Osteocyte (in vitro differentiated cells): ENCODE measurements at regions not wholly inside any gene's neighbourhood (a gene's known extent, or its start where the extent isn't known, plus 50 kb on each side); places are given as distances from the start of the nearest gene placed in this dataset.

Experiments used
- DNase-seq: peaks from one replicate; pipeline ENCODE4 v3.0.0; 2021; ENCODE audit warnings: mixed read lengths; ENCODE audit not compliant: unreplicated experiment; ENCODE audit errors: extremely low spot score
- H3K27ac Mint-ChIP-seq: one replicate; pipeline ENCODE4 v1.8.0; 2021; ENCODE audit warnings: mild to moderate bottlenecking, mixed read lengths; ENCODE audit not compliant: unreplicated experiment
- H3K27me3 Mint-ChIP-seq: one replicate; pipeline ENCODE4 v1.8.0; 2021; ENCODE audit warnings: mixed read lengths; ENCODE audit not compliant: unreplicated experiment
- H3K36me3 Mint-ChIP-seq: one replicate; pipeline ENCODE4 v1.8.0; 2021; ENCODE audit warnings: mixed read lengths; ENCODE audit not compliant: unreplicated experiment
- H3K4me1 Mint-ChIP-seq: one replicate; pipeline ENCODE4 v1.8.0; 2021; ENCODE audit warnings: mixed read lengths; ENCODE audit not compliant: unreplicated experiment
- H3K4me3 Mint-ChIP-seq: one replicate; pipeline ENCODE4 v1.8.0; 2021; ENCODE audit warnings: mild to moderate bottlenecking, moderate library complexity, mixed read lengths; ENCODE audit not compliant: unreplicated experiment
- H3K9me3 Mint-ChIP-seq: one replicate; pipeline ENCODE4 v1.8.0; 2021; ENCODE audit warnings: mixed read lengths; ENCODE audit not compliant: unreplicated experiment
- CTCF ChIP-seq: fragments of 200-600 bp; sonication (generic); IDR thresholded peaks from 2 replicates; pipeline ENCODE4 v1.5.0; 2021; ENCODE audit warnings: antibody characterized with exemption, mild to moderate bottlenecking, moderate library complexity

- Mint-ChIP-seq H3K36me3 (no peaks in the 10 kb centered on the region), H3K9me3 (peaks cover 12% of the 10 kb centered on the region), H3K27me3 (peaks cover 3% of the 10 kb centered on the region), H3K27ac (no peak overlapping the region), H3K4me3 (no peak overlapping the region), H3K4me1 (no peaks in the 10 kb centered on the region)
- no peak for DNase-seq
- no peak for TF ChIP-seq CTCF
These were observed 402.4 kb upstream of the ZP4 start for GRCh38 chr1:238293075-238293474.

GRCh38 chr1:238281418-238281817, 390.7 kb upstream of the ZP4 start:
- Mint-ChIP-seq H3K36me3 (peaks cover 8% of the 10 kb centered on the region), H3K27ac (no peak overlapping the region), H3K9me3 (peaks cover 23% of the 10 kb centered on the region), H3K4me1 (peaks cover 7% of the 10 kb centered on the region), H3K27me3 (no peaks in the 10 kb centered on the region), H3K4me3 (no peak overlapping the region)
- DNase-seq = no peak
- no peak for TF ChIP-seq CTCF

DNA sequence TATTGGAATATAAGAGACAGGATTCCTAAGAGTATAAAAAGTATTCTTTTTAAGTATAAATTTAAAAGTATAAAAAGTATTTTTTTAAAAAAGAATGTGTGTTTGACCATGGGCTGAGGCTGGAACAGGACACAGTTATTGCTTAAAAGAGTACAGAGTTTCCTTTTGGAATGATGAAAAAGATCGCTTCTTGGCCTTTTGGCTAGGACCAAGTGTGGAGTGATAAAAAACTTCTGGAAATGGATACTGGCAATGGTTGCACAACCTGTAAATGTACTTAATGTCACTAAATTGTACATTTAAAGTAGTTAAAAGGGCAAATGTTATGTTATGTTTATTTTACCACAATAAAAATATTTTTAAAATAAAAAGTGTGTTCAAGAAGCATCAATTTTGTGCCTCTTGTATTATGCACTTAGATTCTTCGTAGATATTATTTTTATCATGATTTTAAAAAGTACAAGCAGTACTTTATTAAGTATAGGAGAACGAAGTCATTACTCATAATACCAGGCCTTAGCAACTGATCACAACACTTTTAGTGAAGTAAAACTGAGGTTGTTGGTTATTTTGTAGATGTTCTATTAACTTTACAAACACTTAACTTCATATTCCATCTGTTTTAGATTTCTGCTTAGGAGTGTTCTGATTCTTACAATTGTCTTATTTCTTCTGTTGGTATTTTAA, 389.1 kb upstream of the ZP4 start:
- no peak for DNase-seq
- peaks cover 10% of the 10 kb centered on the region for H3K36me3 Mint-ChIP-seq
- no peaks in the 10 kb centered on the region for H3K27me3 Mint-ChIP-seq

GRCh38 chr1:238272145-238272544, 381.4 kb upstream of the ZP4 start:
- Mint-ChIP-seq H3K4me1 (no peaks in the 10 kb centered on the region), H3K9me3 (peaks cover 28% of the 10 kb centered on the region), H3K27ac (no peak overlapping the region), H3K36me3 (peaks cover 2% of the 10 kb centered on the region), H3K4me3 (no peak overlapping the region), H3K27me3 (no peaks in the 10 kb centered on the region)
- no peak for TF ChIP-seq CTCF
- no peak for DNase-seq

More for the DNA sequence above, 389.1 kb upstream of the ZP4 start:
- Mint-ChIP-seq H3K9me3 (peaks cover 34% of the 10 kb centered on the region), H3K4me1 (peaks cover 7% of the 10 kb centered on the region), H3K27ac (no peak overlapping the region), H3K4me3 (no peak overlapping the region)
- TF ChIP-seq CTCF = no peak

DNA sequence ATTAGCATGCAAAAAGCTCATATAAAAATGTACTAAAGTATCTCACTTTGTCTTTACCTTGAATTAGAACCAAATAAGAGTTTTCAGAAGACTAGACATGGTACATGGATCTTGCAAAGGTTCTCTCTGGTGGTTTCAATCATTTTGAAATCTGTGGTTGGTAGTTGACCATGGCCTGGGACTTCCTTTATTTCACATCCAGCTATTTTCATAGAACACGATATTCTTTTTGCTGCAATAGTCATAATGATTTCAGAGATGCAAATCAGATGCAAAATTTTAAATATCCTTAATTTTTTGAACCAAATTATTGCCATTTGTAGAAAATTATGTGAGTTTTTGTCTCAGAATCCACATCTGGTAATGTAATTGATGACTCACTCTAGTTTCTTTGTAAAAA, 375.1 kb upstream of the ZP4 start:
- H3K27ac Mint-ChIP-seq = no peak overlapping the region
- DNase-seq = no peak
- H3K4me3 Mint-ChIP-seq = no peak overlapping the region
- TF ChIP-seq CTCF = no peak
- H3K27me3 Mint-ChIP-seq = no peaks in the 10 kb centered on the region
- no peaks in the 10 kb centered on the region for H3K4me1 Mint-ChIP-seq
- peaks cover 5% of the 10 kb centered on the region for H3K9me3 Mint-ChIP-seq
- no peaks in the 10 kb centered on the region for H3K36me3 Mint-ChIP-seq
